Non-pigmented ciliary epithelial cell (primary cell): ENCODE measurements at regions not wholly inside any gene's neighbourhood (a gene's known extent, or its start where the extent isn't known, plus 50 kb on each side); places are given as distances from the start of the nearest gene placed in this dataset.
"Not testable (repeated sequence)": the region's sequence is repeated elsewhere in the genome, so short reads cannot be mapped to it uniquely, and the experiment has no call there.

ENCODE experiments used
- DNase-seq: peaks from one replicate; pipeline ENCODE4 v3.0.0-alpha.2; 2010; ENCODE audit warnings: low read depth

GRCh38 chr11:87545858-87546257 is 508.1 kb downstream of the TMEM135 start:
- DNase-seq: no peak

- DNase-seq: no peak
Observed at GRCh38 chr11:87539596-87539995, 501.9 kb downstream of the TMEM135 start.

- no peak for DNase-seq
Observed at GRCh38 chr11:87536565-87536964, 498.8 kb downstream of the TMEM135 start.

GRCh38 chr11:87536016-87536415 is 498.3 kb downstream of the TMEM135 start:
- no peak for DNase-seq

GRCh38 chr11:87535513-87535912 is 497.8 kb downstream of the TMEM135 start:
- DNase-seq: no peak

- DNase-seq: not testable (repeated sequence)
Observed at GRCh38 chr11:87531835-87532234, 494.1 kb downstream of the TMEM135 start.

- DNase-seq: no peak
Observed at GRCh38 chr11:87529486-87529885, 491.8 kb downstream of the TMEM135 start.

- no peak for DNase-seq
Observed at GRCh38 chr11:87528752-87529151, 491.0 kb downstream of the TMEM135 start.

GRCh38 chr11:87523276-87523675 is 485.5 kb downstream of the TMEM135 start:
- no peak for DNase-seq

GRCh38 chr11:87518266-87518665 is 480.5 kb downstream of the TMEM135 start:
- DNase-seq: no peak

- DNase-seq: no peak
Observed at GRCh38 chr11:87517351-87517750, 479.6 kb downstream of the TMEM135 start.

- DNase-seq: not testable (repeated sequence)
Observed at GRCh38 chr11:87507722-87508121, 470.0 kb downstream of the TMEM135 start.

GRCh38 chr11:87506946-87507345 is 469.2 kb downstream of the TMEM135 start:
- not testable (repeated sequence) for DNase-seq

- DNase-seq: no peak
Observed at GRCh38 chr11:87501388-87501787, 463.7 kb downstream of the TMEM135 start.

- DNase-seq: not testable (repeated sequence)
Observed at GRCh38 chr11:87494936-87495335, 457.2 kb downstream of the TMEM135 start.

- not testable (repeated sequence) for DNase-seq
Observed at GRCh38 chr11:87494026-87494425, 456.3 kb downstream of the TMEM135 start.

GRCh38 chr11:87493516-87493915 is 455.8 kb downstream of the TMEM135 start:
- DNase-seq: no peak

- DNase-seq: no peak
Observed at GRCh38 chr11:87491381-87491780, 453.6 kb downstream of the TMEM135 start.

GRCh38 chr11:87490671-87491070 is 452.9 kb downstream of the TMEM135 start:
- DNase-seq: no peak

- DNase-seq: no peak
Observed at GRCh38 chr11:87484566-87484965, 446.8 kb downstream of the TMEM135 start.

- no peak for DNase-seq
Observed at GRCh38 chr11:87477321-87477720, 439.6 kb downstream of the TMEM135 start.

GRCh38 chr11:87473174-87473573 is 435.4 kb downstream of the TMEM135 start:
- DNase-seq: peak; percentile 68

GRCh38 chr11:87466223-87466622 is 428.5 kb downstream of the TMEM135 start:
- DNase-seq: no peak

GRCh38 chr11:87465716-87466115 is 428.0 kb downstream of the TMEM135 start:
- DNase-seq: no peak
